WERI-Rb-1 (cell line): ENCODE measurements at regions not wholly inside any gene's neighbourhood (a gene's known extent, or its start where the extent isn't known, plus 50 kb on each side); places are given as distances from the start of the nearest gene placed in this dataset.

Source experiments
- DNase-seq: peaks from one replicate; pipeline ENCODE4 v3.0.0-alpha.2; 2020
- H3K27ac ChIP-seq: fragments of 250-450 bp; sonication (Bioruptor Pico); 2 replicates; pipeline ENCODE4 v1.5.1; 2020; ENCODE audit warnings: mild to moderate bottlenecking, moderate library complexity
- H3K27me3 ChIP-seq: fragments of 250-450 bp; sonication (Bioruptor Pico); 2 replicates; pipeline ENCODE4 v1.5.1; 2021; ENCODE audit warnings: mild to moderate bottlenecking, low read depth, moderate library complexity; ENCODE audit not compliant: insufficient read depth, severe bottlenecking
- H3K36me3 ChIP-seq: fragments of 250-450 bp; sonication (Bioruptor Pico); 2 replicates; pipeline ENCODE4 v1.5.1; 2020; ENCODE audit warnings: mild to moderate bottlenecking, moderate library complexity
- H3K4me3 ChIP-seq: 2 replicates; pipeline ENCODE4 v1.5.1; 2011; ENCODE audit warnings: low read depth, mild to moderate bottlenecking, control low read depth, low read length
- H3K9me3 ChIP-seq: fragments of 250-450 bp; sonication (Bioruptor Pico); 2 replicates; pipeline ENCODE4 v1.5.1; 2021; ENCODE audit warnings: mild to moderate bottlenecking, moderate library complexity; ENCODE audit not compliant: severe bottlenecking
- TF ChIP-seq, protein P1 (sequence below): IDR thresholded peaks from 2 replicates; pipeline ENCODE4 v1.5.1; 2011; ENCODE audit warnings: low read depth, mild to moderate bottlenecking, control low read depth, inconsistent platforms, low read length

DNA sequence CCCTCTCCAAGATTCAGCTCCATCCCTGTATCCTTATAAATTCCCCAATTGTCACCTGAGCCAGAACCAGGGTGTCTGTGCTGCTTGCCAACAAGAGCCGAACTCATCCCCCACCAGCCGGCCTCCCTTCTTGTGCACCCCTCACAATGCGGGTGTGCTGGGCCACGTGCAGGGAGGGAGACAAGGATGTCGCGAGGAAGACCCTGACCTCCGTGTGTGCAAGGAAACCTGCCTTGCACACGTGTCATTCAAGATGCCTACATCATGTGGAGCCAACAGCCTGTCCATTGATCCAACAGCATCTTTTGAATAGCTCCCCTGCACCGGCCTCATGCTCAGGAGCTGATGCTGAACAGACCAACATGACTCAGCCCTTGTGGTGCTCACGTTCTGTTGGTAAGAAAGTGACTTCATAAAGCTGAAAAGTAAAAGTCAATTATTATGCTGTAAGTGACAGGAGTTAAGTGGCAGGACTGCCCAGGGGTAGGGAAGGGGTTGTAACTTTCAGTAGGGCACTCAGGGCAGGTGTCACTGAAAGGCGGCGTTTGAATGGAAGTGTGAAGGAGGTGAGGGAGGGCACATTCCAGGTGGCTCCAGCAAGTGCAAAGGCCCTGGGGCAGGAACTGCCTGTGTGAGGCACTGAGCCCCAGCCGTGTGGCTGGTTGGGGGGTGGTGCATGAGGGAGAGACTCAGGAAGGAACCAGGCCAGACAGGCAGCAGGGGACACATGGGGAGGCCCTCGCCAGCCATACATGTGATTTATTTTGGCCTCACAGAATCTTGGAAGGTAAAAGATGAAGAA, 302.2 kb downstream of the FOXL1 start:
- TF ChIP-seq, protein P1, sequence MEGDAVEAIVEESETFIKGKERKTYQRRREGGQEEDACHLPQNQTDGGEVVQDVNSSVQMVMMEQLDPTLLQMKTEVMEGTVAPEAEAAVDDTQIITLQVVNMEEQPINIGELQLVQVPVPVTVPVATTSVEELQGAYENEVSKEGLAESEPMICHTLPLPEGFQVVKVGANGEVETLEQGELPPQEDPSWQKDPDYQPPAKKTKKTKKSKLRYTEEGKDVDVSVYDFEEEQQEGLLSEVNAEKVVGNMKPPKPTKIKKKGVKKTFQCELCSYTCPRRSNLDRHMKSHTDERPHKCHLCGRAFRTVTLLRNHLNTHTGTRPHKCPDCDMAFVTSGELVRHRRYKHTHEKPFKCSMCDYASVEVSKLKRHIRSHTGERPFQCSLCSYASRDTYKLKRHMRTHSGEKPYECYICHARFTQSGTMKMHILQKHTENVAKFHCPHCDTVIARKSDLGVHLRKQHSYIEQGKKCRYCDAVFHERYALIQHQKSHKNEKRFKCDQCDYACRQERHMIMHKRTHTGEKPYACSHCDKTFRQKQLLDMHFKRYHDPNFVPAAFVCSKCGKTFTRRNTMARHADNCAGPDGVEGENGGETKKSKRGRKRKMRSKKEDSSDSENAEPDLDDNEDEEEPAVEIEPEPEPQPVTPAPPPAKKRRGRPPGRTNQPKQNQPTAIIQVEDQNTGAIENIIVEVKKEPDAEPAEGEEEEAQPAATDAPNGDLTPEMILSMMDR = no peak
- Histone ChIP-seq H3K27me3 (no peaks in the 10 kb centered on the region), H3K4me3 (no peak overlapping the region), H3K27ac (no peak overlapping the region), H3K36me3 (no peaks in the 10 kb centered on the region), H3K9me3 (no peaks in the 10 kb centered on the region)
- no peak for DNase-seq

DNA sequence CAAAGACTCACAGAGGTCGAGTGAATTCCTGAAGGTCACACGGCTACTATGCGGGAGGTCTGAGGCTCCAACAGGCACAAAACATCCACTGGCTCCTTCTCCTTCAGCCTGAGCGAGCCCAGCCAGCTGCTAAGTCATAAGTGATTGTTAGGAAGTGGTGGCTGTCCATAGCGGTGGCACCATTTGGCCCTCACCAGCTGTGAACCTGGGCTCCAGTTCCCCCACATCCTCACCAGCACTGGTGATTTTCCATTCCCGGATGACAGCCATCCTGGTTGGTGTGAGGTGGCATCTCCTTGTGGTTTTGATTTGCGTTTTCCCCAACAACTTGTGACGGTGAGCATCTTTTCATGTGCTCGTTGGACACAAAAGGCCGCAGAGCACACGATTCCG, 302.8 kb downstream of the FOXL1 start:
- no peaks in the 10 kb centered on the region for H3K9me3 ChIP-seq
- H3K27me3 ChIP-seq = no peaks in the 10 kb centered on the region
- no peak for DNase-seq
- TF ChIP-seq, protein P1 = no peak
- no peak overlapping the region for H3K27ac ChIP-seq
- H3K4me3 ChIP-seq = no peak overlapping the region
- H3K36me3 ChIP-seq = no peaks in the 10 kb centered on the region

- Histone ChIP-seq H3K4me3 (no peak overlapping the region), H3K9me3 (no peaks in the 10 kb centered on the region), H3K27ac (no peak overlapping the region), H3K27me3 (no peaks in the 10 kb centered on the region), H3K36me3 (no peaks in the 10 kb centered on the region)
- TF ChIP-seq, protein P1 = no peak
- DNase-seq = no peak
These were observed 303.5 kb downstream of the FOXL1 start for GRCh38 chr16:86881861-86882273.

GRCh38 chr16:86882586-86883280, 304.4 kb downstream of the FOXL1 start:
- Histone ChIP-seq H3K4me3 (no peak overlapping the region), H3K36me3 (no peaks in the 10 kb centered on the region), H3K27me3 (no peaks in the 10 kb centered on the region), H3K27ac (no peak overlapping the region), H3K9me3 (no peaks in the 10 kb centered on the region)
- TF ChIP-seq, protein P1 = no peak
- peak; percentile 38 for DNase-seq

DNA sequence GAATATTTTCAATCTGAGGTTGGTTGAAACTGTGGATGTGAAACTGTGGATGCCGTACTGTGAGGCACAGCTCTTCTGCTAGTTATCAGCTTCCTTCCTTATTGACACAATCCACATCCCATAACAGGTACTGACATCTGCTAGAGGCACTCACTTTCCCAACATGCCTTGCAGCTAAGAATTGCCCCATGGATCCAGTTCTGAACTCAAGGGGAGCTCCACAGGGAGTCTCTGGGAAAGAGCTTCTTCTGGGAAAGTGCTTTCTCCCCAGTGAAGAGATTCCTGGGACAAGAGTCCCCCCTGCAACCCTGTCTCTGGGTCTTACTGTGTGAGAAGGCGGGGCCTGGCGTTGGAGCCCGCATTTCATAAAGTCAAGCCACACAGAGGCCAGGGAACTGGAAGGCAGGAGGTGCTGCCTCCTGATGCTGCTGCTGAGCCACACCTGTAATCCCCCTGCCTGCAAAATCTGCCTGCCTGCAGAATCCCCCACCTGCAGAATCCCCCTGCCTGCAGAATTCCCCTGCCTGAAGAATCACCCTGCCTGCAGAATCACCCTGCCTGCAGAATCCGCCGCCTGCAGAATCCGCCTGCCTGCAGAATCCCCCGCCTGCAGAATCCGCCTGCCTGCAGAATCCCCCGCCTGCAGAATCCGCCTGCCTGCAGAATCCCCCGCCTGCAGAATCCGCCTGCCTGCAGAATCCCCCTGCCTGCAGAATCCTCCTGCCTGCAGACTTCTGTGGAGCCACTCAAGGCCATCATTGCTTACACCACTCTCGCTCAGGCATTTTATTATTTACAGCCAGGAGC, 305.4 kb downstream of the FOXL1 start:
- H3K27ac ChIP-seq = no peak overlapping the region
- no peak overlapping the region for H3K4me3 ChIP-seq
- no peaks in the 10 kb centered on the region for H3K27me3 ChIP-seq
- no peak for DNase-seq
- H3K9me3 ChIP-seq = no peaks in the 10 kb centered on the region
- no peaks in the 10 kb centered on the region for H3K36me3 ChIP-seq
- TF ChIP-seq, protein P1 = no peak
